Skin epidermis (tissue), 12 donors: ENCODE measurements at regions not wholly inside any gene's neighbourhood (a gene's known extent, or its start where the extent isn't known, plus 50 kb on each side); places are given as distances from the start of the nearest gene placed in this dataset.
A peak's percentile ranks its signal among the peaks of the same experiment; 100 is the strongest.

ENCODE experiments used
- H3K27ac ChIP-seq, 21 experiments: fragments of 200-600 bp; sonication (generic) in 11 of 21; one replicate each; pipeline ENCODE4 v1.5.0; 2020; ENCODE audit warnings: mild to moderate bottlenecking in 3 of 21, inconsistent platforms in 2 of 21, moderate library complexity in 2 of 21
- H3K4me3 ChIP-seq, 7 experiments: fragments of 200-600 bp; sonication (generic) in 2 of 7; one replicate each; pipeline ENCODE4 v1.5.0; 2020; ENCODE audit warnings: inconsistent platforms in 2 of 7, mild to moderate bottlenecking in 2 of 7, moderate library complexity in 1 of 7

DNA sequence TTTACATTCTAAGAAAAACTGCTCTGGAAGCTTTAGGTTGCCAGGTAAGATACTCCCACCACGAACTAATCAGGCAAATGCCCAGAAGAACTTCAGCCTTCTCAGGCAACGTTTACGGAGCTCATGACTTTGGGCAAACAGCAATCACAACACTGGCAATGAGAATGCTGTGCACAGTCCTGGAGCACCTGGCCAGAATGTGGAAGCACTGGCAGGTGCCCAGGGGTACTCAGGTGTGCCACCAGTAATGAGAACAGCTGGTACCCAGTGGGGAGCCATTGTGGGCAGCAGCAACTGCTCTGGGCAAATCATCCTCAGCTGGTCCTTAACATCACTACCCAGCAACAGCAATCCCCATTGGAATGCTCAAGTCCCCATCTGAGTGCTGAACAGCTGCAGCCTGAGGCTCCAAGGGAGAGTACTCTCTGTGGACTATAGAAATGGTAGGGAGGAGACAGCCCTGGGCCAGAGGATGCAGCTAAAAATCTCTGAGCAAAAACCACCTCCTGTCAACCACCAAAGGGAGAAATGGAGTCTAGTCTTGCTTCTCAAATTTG is 210.0 kb downstream of the FOXO1 start:
- Histone ChIP-seq H3K4me3 (no peak overlapping the region), H3K27ac (no peak overlapping the region)

DNA sequence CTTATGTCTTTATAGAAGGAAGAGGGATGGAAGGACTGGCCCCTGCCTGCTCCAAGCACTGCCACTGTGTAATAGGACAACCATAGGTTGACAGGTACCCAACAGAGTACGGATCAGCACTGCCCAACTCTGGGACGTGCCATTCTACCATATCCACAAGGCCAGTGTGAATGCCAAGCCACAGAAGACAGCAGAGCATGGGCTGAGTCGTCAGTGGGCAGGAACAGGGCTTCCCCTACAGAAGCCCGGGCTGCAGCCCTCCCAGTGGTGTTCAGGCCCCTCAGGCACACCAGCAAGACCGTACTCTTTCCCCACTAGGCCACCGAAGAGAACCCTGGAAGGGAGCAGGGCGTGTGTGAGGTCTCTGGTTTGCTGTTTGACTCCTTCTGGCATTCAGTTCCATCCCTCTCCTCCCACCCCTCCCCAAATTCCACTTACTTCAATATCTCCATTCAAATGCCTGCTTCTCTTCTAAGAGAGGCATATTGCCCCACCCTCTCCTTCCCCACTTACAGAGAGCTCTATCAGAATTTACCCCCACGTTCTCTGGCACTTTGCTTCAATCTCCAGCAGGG is 209.4 kb downstream of the FOXO1 start:
- Histone ChIP-seq H3K27ac (no peak overlapping the region), H3K4me3 (no peak overlapping the region)

DNA sequence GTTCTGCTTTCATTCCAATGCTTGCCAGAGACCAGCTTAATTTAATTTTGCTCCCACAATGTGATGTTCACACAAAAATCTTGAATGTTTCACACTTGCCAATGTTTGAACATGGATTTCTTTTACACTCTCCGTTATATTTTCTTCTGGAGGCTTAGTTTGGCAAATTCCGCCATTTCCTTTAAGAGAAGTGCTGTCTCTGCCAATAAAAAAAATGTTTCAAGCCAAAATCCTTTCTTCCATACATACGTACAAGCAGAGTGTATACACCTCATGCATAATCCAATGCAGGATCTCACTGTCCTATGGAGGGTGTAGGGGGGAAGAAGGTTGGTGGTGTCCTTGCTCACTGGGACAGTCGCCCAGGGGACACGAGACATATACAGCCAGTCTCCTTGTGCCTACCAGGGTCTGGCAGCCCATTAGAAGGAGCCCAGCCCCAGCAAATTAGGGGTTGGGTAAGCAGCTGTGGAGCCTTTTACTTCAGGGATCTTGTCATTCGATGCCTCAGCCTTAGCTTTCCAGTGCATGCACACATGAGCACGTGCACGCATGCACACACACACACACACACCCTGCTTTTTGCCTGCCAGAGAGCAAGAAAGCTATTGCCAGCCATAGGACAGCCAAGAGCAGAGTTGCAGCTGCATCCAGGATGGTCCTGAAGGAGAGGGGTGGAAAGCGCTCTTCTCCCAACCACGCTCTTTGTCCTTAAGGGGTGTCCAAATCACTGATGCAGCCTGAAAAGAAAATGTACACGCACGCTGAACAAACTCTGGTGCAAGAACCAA is 208.3 kb downstream of the FOXO1 start:
- H3K27ac ChIP-seq = no peak overlapping the region
- no peak overlapping the region for H3K4me3 ChIP-seq

DNA sequence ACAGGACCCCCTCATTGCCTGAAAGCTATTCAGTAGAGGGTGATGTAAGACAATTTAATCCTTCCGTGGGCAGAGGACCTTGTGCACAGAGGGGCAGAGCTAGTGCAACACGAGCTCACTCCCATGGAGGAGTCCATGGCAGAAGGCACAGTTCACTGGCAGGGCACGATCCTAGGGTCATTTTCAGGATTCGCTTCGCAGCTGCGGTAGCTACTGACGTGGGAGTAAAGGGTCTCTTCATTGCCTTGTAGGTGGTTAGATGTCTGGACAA is 207.8 kb downstream of the FOXO1 start:
- Histone ChIP-seq H3K27ac (no peak overlapping the region), H3K4me3 (no peak overlapping the region)

DNA sequence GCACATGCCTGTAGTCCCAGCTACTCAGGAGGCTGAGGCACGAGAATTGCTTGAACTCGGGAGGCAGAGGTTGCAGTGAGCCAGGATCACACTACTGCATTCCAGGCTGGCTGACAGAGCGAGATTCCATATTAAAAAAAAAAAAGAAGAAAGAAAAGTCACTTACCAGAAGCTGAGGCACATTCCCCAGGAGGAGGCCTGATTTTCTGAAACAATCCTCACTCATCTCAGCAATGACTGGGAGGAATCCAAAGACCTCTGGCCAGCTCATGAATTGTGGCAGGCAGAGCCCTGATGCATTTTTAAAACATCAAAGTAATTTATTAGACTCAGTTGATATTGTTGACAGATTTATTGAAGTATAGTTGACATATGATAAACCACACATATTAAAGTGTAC is 206.3 kb downstream of the FOXO1 start:
- no peak overlapping the region for H3K27ac ChIP-seq
- no peak overlapping the region for H3K4me3 ChIP-seq

DNA sequence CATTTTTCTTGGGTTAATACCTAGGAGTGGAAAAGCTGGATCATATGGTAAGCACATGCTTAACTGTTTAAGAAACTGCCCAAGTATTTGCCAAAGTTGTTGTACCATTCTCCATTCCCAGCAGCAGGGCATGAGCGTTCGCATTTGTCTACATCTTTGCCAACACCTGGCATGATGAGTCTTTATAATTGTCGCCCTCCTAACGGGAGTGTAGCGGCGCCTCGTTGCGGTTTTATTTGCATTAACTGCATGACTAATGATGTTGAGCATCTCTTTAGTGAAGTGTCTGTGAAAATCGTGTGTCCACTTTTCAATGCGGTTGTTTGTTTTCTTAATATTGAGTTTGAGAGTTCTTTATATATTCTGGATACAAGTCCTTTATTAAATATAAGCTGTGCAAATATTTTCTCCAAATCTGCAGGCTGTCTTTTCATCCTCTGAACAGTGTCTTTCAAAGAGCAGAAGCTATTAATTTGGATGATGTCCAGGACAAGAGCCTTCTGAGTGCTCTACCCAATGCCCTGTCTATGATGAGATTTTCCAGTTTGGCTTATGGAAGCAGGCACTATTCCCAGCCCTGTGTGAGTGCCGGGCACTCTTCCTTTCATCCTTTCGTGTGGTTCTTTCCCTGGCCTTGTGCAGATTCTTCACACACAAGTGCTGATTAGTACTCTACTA is 202.0 kb downstream of the FOXO1 start:
- H3K27ac ChIP-seq = no peak overlapping the region

DNA sequence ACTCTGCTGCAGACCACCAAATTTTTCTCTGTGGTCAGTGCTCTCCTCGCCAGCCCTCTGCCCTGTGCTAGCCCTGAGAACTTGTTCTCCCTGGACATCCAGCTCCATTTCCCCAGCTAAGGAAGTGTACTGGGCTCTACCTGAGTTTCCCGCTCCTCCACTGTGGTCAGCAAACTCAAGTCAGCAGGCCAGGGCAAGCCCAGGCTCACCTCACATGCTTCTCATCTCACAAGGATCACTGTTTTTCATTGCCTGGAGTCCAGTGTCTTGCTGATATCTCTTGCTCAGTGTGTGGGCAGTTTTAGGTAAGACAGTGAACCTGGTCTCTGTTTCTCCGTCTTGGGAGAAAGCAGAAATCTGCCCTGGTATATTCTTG is 201.4 kb downstream of the FOXO1 start:
- Histone ChIP-seq H3K27ac (no peak overlapping the region), H3K4me3 (no peak overlapping the region)

More for the DNA sequence above, 202.0 kb downstream of the FOXO1 start:
- H3K4me3 ChIP-seq = no peak overlapping the region

DNA sequence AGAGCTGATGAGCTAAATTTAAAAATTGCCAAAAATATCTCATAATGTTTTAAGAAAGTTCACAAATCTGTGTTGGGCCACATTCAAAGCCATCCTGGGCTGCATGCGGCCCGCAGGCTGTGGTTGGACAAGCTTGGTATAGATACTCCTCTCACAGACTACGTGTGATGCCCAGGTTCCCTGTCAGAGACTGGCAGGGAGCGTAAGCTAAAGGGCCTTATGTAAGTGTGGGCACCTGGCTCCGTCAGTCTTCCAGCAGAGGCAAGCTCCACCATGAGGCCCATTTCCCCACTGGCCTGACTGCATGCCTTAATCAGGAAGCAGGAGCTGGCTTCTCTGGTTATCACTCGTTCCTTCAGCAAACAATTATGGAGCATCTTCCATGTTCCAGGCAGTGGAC is 200.2 kb downstream of the FOXO1 start:
- no peak overlapping the region for H3K27ac ChIP-seq
- H3K4me3 ChIP-seq = no peak overlapping the region

DNA sequence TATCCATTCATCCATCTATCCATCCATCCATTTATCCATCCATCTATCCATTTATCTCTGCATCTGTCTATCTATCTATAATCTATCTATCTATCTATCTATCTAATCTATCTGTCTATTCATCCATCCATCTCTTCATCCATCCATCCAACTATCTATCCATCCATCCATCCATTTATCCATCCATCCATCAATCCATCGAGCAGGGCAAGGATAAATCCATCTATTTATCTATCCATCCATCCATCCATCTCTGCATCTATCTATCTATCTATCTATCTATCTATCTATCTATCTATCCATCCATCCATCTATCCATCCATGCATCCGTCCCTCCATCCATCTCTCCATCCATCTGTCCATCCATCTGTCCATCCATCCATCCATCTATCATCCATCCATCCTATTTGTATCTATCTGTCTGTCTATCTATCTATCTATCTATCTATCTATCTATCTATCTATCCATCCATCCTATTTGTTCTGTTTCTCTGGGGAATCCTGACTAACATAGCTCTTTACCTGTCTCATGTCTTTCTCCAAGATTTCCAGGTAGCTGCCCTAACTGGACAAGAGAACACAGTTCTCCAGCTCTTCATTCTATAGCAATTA is 198.1 kb downstream of the FOXO1 start:
- no peak overlapping the region for H3K4me3 ChIP-seq
- no peak overlapping the region for H3K27ac ChIP-seq

DNA sequence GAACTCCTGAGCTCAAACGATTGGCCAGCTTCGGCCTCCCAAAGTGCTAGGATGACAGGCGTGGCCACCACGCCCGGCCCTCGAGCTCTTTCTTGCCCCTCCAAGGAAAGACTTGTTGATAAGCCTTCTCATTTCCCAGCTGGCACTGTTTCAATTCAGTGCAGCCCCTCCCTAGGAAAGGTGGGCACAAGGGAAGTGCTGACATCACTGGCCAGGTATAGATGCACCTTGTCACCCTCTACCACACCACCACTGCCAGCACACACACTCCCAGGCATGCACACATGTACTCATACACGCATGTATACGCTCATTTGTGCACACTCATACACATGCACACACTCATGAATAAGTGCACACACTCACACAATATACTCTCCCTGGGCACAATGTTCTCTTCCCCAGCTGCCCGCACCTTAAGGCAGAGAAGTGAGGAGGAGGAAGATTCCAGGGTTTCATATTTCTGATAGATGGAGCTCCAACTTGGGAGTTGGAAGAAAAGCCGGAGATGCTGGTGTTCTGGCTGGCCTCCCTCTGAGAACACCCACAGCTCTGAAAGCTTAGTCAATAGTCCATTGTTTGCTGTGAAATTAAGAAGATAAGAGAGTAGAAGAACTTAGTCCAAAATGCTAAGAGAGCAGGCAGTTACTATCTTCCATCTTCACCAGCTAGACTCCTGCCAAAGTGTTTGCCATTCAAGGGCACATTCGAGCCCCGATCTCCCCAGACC is 196.7 kb downstream of the FOXO1 start:
- Histone ChIP-seq H3K27ac (peak overlapping the region in 5 of 21 experiments; percentile 2 to 77 (median 53)), H3K4me3 (no peak overlapping the region)

DNA sequence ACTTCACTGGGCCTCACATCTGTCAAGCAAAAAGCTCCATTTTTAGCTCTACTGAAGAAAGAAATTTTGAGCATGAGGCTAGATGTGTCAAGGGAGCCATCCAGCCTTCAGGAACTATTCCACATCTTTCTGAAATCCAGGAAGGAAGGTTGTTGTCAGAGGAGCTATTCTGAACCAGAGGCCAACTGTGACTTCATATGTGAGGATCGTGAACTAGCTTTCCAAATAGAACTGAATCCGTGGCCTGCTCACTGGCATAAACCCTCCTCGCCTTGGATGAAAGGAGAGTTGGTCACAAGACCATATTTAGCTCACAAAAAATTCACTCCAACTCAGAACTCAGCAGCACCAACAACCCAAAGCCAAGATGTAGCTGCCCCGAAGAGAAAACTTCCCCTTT is 195.8 kb downstream of the FOXO1 start:
- Histone ChIP-seq H3K4me3 (no peak overlapping the region), H3K27ac (peak overlapping the region in 5 of 21 experiments; percentile 2 to 77 (median 53))

DNA sequence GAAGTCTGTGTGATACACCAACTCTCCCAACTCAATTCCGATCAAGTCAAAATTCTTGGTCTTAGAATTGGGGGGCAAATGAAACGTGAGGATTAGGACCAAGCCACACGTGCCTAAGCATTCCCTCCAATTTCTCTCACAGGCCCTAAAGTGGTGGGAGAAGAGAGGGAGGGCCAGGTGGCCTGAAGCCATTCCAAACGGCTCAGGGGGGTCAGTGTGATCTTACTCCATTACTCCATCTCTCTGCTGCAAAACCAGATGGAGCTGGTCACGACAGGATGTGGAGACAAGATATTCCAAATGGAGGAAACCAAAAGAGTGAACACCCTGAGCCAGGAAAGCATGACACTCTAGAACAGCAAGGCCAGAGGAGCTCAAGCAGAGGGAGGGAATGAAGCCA is 195.4 kb downstream of the FOXO1 start:
- peak overlapping the region in 4 of 21 experiments; percentile 15 to 69 (median 50) for H3K27ac ChIP-seq

DNA sequence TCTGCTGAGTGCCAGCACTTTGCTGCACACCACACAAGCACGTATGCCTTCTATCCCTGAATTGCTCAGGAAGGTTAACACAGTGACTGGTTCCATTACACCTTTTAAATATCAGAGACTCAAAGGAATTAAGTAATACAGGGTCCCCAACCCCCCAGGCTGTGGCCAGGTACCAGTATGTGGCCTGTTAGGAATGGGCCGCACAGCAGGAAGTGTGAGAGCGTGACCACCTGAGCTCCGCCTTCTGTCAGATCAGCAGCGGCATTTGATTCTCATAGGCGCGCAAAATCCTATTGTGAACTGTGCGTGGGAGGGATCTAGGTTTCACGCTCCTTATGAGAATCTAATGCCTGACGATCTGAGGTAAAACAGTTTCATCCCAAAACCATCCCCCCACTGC is 194.5 kb downstream of the FOXO1 start:
- peak overlapping the region in 1 of 21 experiments; percentile 69 for H3K27ac ChIP-seq
- H3K4me3 ChIP-seq = no peak overlapping the region

More for the DNA sequence above, 195.4 kb downstream of the FOXO1 start:
- H3K4me3 ChIP-seq = no peak overlapping the region

DNA sequence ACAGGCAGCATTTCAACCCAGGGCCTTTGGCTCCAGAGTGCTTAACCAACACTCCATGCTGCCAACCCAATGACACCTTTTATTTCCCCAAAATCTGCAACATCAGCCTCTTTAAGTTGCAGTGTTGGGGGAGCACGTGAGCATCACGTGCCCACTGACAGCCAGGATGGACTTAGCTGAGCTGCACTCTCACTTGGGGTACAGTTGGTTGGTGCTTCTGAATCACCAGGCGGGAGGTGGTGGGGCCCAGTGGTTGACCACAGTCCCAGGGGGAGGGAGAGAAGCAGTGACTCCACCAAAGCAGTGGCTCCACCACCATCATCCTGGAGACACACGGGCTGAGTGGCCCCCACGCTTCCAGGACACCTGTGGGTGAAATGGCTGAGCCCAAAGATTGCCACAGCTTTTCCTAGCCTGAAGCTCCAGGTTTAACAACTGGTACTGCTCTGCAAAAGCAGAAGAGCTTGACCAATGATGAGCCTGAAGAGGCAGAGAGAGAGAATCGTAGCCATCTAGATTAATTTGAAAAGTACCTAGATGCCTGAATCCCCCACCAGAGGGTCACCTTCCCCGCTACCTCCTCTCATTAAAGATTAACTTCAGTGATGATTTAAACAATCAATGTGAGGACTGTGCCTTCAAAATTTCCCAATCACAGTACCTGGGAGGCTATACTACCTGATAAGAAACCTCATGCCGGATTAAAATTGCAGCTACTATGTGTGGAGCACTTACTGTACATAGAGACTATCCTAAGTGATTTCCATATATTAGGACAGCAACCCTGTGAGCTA is 193.8 kb downstream of the FOXO1 start:
- Histone ChIP-seq H3K27ac (no peak overlapping the region), H3K4me3 (no peak overlapping the region)

DNA sequence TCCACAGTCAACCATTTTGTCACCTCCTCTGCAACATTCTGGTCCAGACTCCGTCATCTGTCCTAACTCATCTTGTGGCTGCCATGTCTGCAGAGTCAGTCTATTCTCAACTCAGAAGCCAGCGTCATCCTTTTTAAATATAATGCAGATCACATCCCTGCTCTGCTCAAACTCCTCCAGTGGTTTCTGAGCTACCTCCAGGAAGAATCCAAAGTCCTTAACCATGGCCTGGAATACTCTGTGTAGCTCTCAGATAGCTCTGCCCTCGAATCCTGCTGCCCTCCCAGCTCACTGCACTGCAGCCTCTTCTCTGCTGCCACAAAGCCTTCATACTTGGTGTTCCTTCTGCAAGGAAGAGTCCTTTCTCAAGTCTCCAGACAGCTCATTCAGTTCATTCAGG is 190.8 kb downstream of the FOXO1 start:
- Histone ChIP-seq H3K4me3 (no peak overlapping the region), H3K27ac (no peak overlapping the region)

DNA sequence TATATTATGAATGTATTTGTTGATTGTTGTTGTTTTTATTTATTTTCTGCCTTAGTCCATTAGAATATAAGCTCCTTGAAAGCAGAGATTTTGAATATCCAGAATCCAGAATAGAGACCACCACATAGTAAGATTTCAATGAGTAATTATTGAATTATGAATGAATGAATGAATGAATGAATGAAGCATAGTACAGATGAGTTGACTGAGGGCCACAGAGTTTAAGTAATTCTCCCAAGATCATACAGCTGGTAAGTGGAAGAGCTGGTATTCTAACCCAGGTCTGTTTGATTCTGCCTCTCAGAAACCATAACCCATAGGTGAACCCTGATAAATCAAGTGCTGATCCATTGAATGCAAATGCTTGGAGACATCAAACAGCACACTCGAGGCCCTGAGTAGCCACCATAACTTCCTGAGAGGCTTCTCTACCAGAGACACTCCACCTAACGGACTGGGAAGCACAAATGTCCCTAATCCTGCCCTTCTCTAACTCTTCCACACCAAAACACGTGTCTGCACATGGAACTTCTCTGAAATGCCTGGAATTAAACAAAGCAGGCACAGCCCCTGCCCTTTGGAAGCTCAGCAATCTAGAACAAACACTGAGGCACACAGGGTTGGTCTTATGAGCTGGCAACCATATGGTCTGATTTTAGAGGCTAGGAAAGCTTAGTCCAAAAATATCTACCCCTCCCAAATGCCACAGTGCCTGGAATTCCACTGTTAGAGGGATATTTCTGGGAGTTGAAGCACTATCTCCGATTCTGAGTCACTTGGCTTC is 190.1 kb downstream of the FOXO1 start:
- peak overlapping the region in 1 of 21 experiments; percentile 1 for H3K27ac ChIP-seq

DNA sequence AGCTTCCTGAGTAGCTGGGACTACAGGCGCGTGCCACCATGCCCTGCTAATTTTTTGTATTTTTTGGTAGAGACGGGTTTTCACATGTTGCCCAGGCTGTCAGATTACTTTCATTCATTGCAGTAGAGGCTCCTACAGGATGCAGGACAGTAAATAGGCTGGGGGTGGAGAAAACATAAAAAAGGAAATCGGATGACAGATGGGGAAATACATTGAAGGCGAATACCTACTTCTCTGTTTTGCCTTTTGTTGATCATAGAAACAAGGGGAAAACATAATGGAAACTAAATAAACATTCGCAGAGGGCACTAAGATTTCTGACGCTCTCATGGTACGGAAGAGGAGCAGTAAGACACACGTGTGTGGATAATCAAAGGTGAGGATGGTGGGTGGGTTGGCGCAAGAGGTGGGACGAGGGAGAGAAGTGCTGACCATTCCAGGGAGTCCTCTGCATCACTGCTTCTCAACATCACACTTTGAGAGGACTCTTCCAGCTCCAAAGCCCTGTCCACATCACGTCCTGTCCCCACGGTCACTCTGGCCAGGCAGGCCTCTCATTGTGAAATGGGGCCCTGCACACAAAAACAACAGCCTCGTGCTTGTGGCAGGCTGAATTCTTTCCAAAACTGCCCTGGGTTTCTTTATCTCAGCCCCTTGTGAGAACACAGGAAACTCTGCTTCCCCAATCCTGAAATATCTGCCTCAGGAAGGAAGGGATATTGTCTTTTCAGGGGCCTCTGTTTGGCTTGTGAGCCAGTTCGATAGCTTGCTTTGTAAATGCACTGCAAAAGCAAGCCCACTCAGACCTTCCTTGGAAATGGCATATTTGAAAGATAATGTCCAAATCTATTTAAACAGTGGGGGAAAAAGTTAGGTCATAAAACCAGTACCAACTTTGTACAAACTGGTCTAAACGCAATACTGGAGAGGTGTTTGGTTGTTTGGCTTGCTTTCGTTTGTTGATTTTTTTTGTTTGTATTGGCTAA is 188.5 kb downstream of the FOXO1 start:
- Histone ChIP-seq H3K27ac (peak overlapping the region in 10 of 21 experiments; percentile 0 to 61 (median 35)), H3K4me3 (no peak overlapping the region)

More for the DNA sequence above, 190.1 kb downstream of the FOXO1 start:
- H3K4me3 ChIP-seq = no peak overlapping the region
